MM.1S (cell line): ENCODE measurements at regions not wholly inside any gene's neighbourhood (a gene's known extent, or its start where the extent isn't known, plus 50 kb on each side); places are given as distances from the start of the nearest gene placed in this dataset.

Experiments used
- EZH2 ChIP-seq: fragments of 300-600 bp; sonication (generic); optimal IDR thresholded peaks from 2 replicates; pipeline ENCODE3; 2017; ENCODE audit warnings: low read depth, mild to moderate bottlenecking, antibody characterized with exemption, low read length, mixed read lengths
- EZH2phosphoT487 ChIP-seq: fragments of 300-600 bp; sonication (generic); IDR thresholded peaks from 2 replicates; pipeline ENCODE4 v1.6.1; 2018; ENCODE audit warnings: antibody characterized with exemption, low read length
- TF ChIP-seq, protein P1 (sequence below): fragments of 300-600 bp; sonication (generic); IDR thresholded peaks from 2 replicates; pipeline ENCODE4 v1.5.1; 2016; ENCODE audit warnings: antibody characterized with exemption, low read length, mixed read lengths

DNA sequence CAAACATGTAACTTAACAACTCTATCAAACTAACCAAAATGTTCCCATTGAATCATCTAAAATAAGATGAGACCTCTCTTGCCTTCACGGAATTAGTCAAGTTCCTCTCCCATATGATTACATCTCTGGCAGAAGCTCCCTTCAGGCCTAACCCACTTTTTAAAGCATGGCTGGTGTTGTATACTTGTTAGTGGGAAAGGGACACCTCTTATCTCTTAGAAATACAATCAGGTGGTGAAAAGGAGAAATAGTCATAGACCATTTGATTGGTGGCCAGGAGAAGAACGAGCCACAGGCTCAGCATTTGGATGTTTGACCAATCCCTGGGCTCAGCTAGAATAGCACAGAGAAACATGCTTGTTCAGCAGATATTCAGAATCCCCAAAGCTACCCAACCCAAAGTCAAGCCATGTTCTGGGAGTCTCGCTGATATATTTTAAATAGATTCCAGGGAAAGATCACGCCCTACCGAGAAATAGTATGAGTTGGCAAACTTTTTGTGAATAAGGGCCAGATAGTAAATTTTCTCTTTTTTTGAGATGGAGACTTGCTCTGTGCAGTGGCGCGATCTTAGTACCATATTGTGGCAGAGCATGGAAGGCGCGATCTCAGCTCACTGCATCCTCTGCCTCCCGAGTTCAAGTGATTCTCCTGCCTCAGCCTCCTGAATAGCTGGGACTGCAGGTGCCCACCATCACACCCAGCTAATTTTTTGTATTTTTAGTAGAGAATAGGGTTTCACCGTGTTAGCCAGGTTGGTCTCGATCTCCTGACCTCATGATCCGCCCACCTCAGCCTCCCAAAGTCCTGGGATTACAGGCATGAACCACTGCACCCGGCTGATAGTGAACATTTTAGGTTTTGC is 126.3 kb upstream of the MYLIP start:
- TF ChIP-seq, protein P1, sequence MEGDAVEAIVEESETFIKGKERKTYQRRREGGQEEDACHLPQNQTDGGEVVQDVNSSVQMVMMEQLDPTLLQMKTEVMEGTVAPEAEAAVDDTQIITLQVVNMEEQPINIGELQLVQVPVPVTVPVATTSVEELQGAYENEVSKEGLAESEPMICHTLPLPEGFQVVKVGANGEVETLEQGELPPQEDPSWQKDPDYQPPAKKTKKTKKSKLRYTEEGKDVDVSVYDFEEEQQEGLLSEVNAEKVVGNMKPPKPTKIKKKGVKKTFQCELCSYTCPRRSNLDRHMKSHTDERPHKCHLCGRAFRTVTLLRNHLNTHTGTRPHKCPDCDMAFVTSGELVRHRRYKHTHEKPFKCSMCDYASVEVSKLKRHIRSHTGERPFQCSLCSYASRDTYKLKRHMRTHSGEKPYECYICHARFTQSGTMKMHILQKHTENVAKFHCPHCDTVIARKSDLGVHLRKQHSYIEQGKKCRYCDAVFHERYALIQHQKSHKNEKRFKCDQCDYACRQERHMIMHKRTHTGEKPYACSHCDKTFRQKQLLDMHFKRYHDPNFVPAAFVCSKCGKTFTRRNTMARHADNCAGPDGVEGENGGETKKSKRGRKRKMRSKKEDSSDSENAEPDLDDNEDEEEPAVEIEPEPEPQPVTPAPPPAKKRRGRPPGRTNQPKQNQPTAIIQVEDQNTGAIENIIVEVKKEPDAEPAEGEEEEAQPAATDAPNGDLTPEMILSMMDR: no peak
- no peak for TF ChIP-seq EZH2
- TF ChIP-seq EZH2phosphoT487: no peak
